GM18873 (cell line): ENCODE measurements at regions not wholly inside any gene's neighbourhood (a gene's known extent, or its start where the extent isn't known, plus 50 kb on each side); places are given as distances from the start of the nearest gene placed in this dataset.

ENCODE experiments used
- ATAC-seq: cut with Tn5 transposase; IDR thresholded peaks from one replicate; pipeline ENCODE4 v1.9.1; 2021; ENCODE audit warnings: mild to moderate bottlenecking, moderate library complexity, moderate number of reproducible peaks; ENCODE audit not compliant: unreplicated experiment, low FRiP score

DNA sequence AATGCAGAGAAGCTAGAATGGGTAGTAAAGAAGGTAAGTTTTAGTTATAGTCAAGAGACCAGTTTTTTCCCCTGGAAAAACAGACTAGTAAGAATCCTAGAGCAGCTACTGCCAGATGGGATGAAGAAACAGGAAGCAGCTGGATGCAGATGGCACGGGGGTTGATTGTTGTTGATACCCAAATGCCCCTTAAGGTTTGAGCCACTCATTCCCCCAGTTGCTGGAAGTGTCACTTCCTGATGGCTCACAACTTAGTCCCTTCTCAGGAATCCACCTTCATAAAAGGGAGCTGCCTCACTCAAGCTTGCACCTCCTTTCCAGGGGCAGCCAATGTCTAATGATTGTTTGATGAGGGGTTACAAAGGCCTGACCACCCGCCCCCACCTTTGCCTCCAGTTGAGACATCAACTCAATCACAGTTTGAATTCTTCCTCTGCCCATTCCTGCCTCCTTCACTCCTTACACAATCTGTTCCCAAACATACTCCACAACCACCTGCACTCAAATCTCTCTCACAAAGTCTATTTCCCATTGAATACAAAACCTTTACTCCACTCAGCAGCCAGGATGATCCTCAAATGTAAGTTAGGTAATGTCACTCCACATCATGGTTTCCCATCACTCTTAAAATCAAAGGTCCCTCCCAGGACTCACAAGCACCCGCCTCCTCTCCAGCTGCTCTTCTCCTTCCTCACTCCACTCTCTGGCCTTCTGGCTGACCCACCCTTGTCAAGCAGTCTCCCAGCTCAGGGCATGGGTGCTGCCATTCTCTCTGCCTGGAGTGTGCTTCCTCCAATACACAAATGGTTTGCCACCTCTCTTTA is 450.1 kb upstream of the THBS1 start:
- no peak for ATAC-seq

DNA sequence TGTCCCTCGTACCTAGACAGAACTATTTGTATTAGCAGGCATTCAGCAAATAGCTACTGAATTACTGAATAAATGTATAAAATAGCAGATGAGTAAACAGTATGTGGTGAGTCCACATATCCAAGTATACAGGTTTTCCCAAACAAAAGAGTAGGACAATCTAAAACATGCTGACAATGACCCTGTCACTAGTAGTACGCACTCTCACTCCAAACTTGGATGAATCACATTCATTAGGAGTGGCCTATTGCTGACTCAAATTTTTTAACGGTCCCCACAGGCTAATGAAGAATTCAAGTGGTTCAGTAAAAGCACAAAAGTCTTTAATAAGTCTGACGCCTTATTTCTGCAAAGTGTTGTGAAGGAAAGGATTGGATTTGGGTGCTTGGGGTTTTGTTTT is 449.3 kb upstream of the THBS1 start:
- ATAC-seq, result no peak

DNA sequence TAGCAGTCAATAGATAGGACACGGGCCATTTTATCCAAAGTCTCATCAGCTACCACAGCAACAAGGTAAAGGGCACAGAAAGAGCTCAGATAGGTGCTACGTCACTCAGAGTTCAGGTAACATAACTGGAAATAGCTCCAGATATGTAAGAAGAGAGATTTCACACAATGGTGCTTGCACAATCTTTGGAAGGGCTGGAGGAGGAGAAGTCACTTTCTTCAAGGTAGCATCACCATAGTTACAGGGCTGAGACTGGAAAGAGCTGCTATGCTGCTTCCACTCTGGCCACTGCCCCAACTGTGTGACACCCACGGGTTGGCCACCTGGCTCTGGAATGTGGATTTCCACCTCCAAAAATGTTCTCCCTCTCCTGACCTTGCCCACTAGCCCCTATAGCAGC is 448.8 kb upstream of the THBS1 start:
- no peak for ATAC-seq

DNA sequence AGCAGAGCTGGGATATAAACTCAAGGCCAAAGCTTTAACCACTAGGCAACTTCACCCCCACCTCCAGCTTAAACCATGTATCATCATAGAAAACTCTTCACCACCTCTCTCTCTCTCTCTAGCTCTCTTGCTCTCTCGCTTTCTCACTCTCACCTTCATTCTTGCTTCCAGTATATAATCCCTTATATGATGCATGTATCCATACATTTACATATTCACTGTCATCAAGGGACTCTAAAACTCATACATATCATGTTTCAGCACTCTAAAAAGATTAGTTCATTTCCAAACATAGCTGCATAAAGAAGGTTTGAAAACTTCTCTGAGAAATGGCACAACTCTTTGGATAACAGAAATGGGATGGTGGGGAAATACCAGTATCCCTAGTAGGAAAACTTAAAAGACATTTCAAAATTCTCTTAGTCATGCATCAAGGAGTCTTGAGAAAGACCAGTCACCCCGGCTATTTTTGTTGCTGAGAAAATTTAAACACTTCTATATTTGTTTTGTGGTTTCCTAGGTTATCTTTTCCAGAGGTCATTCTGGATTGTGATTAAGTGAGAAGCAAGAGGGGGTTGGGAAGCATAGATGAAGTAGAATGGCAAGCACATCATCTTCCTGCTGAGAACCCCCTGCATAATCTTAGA is 447.8 kb upstream of the THBS1 start:
- ATAC-seq, result no peak

DNA sequence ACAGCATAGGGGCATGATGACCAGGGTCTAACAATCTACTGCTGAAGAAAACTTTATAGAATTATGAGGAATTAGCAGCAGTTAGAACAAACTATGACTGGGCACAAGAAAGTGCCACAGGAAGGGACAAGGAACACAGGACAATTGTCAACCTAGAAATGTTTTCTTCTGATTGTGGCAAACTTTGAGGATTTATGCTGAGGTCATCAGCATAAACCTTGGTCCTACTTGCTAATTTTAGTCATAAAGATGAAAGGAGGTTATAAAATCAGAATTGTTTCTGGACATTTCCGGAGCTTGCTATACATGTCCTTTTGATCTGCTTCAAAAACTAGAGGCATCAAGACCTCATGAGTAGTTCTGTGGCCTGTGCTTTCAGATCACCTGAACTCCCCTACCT is 446.6 kb upstream of the THBS1 start:
- no peak for ATAC-seq

DNA sequence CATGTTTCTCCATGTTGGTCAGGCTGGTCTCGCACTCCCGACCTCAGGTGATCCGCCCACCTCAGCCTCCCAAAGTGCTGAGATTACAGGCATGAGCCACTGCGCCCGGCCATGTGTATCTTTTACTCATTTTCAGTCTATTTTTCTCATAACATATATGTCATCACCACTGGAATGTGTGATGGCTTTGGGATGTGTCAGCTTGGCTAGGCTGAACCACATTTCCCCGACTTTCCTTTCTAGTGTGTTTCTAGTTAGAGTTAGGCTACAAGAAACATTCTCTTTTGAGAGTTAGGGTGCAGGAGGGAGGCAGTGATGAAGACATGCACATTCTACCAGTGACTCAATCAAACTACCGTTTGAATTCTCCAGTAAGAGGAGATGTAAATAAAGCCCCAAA is 444.9 kb upstream of the THBS1 start:
- ATAC-seq, result no peak

DNA sequence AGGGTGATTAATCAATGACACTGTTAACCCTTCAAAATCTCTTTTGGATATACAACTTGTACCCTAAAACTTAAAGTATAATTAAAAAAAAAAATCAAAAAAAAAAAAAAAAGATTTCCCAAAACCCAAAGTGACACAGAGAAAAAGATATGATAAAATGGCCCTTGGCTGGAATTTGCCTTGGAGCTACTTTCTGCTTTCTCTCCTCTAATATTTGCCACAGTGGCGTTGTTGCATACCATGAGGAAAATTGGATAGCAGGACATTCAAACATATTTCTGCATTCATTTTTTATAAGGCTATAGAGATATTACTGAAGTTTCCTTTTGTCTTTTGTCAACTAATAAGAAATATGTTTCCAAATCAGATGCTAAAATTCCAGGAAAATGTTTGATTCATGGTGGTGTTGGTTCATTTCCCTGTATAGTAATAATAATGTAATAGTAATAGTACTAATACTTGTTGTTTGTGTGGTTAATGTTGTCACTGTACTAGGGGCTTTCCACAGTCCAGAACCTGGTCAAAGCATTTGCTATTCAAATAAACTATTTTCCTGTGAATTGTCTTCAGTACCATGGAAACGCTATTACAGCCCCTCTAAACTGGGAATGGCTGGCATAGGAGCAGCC is 441.3 kb upstream of the THBS1 start:
- ATAC-seq, result no peak

DNA sequence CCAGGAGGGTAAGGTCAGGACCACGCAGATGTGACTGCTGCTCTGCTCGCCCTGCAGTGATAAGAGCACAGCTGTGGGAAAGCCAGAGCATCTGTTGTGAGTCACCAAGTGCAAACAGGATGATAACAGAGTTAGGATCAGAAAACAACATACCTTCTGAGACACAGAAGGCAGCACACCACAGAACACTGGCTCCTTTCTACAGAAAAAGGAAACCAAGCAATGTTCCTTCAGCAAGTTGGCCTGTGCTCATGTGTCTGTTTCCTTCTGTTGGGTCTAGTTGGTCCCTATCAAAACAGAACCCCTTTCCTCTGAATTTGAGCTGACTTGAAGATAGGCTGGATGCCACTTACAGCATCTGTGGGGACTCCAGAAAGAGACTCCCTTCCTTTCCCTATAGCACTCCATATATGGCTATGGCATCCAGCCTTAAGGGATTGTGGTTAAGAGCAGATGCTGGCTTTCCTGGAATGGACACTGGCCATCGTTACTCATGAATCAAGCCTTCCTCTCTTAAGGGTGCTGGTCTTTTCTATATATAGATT is 440.7 kb upstream of the THBS1 start:
- no peak for ATAC-seq

DNA sequence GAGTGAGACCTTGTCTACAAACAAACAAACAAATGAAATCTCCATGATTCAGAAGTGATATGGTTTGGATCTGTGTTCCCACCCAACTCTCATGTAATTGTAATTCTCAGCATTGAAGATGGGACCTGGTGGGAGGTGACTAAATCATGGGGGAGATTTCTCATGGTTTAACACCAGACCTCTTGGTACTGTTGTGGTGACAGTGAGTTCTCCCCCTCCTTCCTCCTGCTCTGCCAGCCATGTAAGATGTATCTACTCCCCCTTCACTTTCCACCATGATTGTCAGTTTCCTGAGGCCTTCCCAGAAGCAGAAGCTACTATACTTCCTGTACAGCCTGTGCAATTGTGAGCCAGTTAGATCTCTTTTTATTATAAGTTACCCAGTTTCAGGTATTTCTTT is 438.4 kb upstream of the THBS1 start:
- ATAC-seq, result no peak

DNA sequence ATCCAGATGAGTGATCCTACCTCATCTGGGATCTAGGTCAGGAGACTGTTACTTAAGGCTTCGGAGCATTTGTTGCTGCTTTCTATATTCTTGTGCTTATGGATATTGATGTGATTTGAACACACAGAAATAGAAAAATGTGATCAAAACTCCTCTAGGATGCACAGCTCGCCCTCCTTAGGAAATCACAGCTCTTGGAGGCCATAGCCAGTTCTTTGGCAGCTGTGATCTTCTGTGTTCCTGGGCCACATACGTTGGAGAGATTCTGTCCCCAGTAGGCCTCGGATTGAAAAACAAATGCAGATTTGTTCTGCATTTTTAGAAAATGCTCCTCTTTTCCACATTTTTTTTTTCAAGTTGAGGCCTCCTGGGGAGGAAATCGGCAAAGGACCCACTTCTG is 437.4 kb upstream of the THBS1 start:
- no peak for ATAC-seq

DNA sequence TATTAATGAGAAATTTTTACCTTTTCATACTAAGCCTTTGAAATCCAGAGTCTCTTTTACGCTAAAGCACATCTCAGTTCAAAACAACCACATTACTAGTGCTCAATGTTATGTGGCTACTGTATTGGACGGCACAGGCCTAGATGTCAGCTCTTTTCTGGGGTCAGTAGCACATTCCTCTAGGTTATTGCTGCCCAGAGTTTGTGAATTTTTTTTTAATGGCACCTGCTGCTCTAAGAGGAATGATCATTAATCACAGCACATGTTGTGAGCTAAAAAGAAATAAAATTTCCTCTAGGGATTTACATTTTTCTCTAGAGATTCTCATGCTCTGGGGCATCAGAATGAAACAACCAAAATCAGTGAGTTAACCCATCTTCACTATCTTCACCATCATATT is 436.8 kb upstream of the THBS1 start:
- ATAC-seq, result no peak

DNA sequence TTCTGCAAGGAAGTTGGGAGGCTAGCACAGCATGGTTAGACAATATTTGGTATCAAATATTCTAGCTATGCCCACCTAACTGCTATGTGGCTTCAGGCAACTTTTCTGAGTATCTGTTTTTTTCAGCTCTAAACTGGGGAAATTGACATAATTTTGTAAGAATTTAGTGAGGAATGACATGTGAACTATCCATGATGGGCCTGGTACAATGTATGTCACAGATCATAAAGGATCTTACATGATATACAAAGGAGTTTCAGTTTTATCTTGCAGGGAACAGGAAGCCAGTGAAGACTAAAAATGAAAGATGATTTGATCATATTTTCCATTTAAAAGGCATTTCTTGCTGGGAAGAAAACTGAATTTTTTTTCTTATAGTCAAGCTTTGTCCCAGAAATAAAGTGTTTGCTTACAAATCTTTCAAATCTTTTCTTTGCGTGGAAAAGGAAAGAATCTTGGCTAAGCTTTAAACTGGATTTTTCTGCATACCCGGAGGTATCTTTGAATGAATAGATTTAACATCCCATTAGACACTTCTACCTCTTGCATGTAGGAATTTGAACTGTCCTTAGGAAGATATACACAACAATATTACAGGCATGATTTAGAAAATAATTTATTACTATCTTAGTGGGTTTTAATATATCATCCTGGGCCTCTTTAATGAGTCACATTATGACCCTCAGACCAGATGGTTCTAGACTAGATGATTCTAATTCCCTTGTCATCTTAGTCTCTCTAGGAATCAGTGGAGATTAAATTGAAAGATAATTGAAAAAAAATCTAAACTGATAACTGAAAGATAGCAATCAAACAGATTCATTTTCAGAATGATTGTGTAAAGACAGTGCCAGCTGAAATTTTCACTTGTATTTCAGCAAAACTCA is 436.0 kb upstream of the THBS1 start:
- no peak for ATAC-seq

DNA sequence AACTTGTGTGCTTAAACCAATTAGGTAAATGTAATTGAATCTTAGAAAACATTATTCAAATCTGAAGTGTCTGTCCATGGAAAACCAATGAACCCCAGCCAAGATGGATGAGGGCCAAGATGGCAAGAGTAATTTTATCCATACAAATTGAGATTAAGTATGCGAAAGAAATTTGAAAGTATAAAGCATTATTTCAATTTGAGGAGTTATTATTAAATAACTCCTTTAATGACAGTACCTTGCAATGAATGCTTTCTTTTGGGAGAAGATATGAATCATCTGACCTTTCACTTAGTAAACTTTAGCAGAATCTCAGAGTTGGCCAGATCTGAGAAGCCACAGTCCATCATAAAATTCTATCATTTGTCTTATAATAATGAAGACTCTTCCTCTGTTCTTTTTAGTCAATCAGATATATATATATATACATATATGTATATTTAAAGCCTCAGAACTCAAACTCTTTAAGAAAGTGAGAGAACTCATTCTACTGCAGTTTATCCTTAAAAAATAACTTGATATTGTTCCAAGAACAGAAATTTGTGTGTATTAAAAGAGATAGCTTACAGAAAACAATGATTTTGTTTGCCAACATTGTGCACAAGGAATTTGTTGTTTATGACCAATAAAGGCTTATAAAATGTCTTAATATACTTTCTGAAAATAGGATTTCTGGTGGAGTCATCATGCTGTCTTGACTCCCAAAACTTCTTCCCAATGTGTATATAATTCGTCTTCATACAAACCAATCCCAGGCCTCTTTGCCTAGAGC is 434.8 kb upstream of the THBS1 start:
- no peak for ATAC-seq

DNA sequence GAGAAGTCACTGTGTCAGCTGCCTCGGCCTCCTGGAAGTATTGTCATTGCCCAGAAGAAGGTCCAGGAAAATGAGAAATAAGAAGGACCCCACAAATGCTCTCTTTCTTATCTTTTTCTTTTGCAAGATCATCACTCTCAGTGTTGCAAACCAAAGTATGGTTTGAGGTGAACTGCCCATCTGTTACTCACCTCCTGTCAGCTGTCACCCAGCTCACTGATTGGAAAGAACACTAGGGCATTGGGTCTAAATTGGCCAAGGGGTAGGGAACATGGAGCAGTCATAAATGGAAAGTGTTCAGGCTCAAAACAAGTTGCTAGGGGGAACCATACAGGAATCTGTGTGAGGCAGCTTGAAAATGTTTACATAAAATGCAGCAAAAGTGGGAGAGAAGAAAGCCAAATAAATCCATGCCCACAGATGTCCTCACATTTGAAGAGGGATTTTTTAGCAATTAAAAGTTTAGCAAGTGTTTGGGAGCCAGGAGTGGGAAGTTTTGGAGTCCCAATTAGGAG is 431.2 kb upstream of the THBS1 start:
- ATAC-seq, result no peak

DNA sequence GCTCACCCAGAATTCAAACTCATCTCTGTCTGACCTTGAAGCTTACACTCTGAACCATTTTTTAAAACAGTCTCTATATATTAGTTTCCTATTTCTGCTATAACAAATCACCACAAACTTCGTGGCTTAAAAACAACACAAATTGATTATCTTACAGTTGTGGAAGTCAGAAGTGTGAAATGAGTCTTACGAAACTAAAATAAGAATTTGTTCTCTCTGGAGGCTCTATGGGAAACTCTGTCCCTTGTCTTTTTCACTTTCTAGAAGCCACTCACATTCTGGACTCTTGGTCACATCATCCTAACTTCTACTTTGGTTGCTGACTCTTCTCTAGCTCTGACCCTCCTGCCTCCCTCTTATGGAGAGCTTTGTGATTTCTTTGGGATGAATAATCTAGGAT is 429.3 kb upstream of the THBS1 start:
- ATAC-seq, result no peak

DNA sequence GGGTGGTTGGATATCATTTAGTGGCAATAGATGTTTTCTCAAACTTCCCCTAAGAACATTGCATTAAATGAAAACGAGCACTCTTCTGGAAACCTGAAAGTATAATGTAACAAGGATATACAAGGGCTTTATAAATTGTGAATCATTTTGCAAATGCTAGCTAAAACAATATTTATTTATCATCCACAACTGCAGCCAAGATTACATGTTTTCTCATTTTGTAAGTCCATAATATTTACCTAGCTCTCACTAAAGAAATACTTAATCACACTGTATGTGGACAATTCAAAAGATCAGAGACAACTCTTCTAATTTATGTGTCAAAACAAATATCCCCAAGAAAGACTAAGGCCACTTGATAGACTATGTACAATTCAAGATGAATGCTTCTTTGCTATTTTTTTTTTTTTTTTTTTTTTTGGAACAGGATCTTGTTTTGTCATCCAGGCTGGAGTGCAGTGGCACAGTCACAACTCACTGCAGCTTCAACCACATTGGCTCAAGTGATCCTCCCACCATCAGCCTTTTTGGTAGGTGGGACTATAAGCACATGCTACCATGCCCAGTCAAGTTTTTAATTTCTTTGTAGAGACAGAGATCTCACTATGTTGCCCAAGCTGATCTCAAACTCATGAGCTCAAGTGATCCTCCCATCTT is 427.7 kb upstream of the THBS1 start:
- ATAC-seq, result no peak

DNA sequence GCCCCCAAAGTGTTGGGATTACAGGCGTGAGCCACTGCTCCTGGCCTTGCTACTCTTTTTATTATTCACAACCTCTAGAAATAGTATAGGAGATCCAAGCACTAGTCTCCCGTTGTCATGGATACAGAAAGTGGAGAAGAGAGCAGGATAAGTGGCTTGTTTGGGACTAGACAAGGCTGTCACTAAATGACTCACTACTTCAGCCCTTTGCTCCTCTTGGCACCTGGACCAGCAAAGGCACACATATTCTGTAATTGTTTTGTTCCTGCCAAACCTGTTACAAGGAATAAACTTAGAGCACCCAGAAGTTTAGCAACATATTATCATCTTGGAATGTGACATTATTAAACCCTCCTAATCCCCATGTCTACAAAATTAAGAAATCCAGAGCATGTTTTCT is 427.2 kb upstream of the THBS1 start:
- ATAC-seq, result no peak

DNA sequence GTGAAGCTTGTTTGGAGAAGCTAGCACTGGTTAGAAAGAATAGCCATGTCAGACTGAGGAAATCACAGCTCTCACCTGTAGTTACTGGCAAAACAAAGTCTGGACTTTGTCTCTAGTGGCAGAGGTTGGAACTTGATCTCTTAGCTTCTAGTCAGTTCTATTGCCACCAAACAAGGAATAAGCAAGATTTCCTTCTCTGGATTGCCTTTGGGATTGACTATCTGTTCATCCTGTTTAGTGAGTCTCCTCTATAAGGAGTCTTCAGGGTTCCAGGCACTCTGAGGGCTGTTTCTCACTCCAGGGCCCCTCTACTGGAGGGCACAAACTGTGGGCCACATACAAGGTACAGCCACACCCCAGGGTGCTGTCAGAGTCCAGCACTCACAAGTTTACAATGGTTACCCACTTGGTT is 426.6 kb upstream of the THBS1 start:
- ATAC-seq, result no peak

DNA sequence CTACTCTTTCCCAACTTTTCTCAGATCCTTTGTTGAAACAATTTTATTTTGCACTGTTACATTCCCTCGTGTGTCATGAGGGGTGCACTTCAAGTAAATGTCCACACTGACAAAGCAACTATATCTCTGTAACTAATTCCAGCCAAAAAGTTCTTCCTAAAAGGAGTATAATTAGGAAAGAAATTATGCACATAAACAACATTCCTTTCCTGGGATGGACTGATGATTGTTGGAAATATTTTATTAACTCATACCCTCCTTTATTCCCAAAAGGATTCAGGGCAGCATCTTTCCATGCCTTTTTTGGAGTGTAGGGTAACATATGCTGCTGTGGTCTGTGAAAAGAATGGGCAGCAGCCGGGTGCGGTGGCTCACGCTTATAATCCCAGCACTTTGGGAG is 426.1 kb upstream of the THBS1 start:
- no peak for ATAC-seq
